Calu3 (cell line): ENCODE measurements at regions not wholly inside any gene's neighbourhood (a gene's known extent, or its start where the extent isn't known, plus 50 kb on each side); places are given as distances from the start of the nearest gene placed in this dataset.

Source experiments
- BruUV-seq: library from RNA; stranded (reverse); fragments of 400-500 nt; replicated peaks from 2 replicates; lab custom pipeline; 2021; lab: Mats Ljungman, UMichigan
- CTCF ChIA-PET: fragments of 300-600 bp; sonication (Branson Sonifier 250); formaldehyde crosslinking; loops from one replicate; lab custom pipeline; 2022; ENCODE audit warnings: antibody characterized with exemption; lab: Charles Lee
- DNase-seq: peaks from one replicate; pipeline ENCODE4 v3.0.0; 2022
- H3K27ac Mint-ChIP-seq: one replicate; pipeline ENCODE4 v1.8.0; 2022; ENCODE audit warnings: mixed read lengths; ENCODE audit not compliant: unreplicated experiment
- H3K27me3 Mint-ChIP-seq: one replicate; pipeline ENCODE4 v1.8.0; 2022; ENCODE audit warnings: mixed read lengths; ENCODE audit not compliant: unreplicated experiment
- H3K36me3 Mint-ChIP-seq: one replicate; pipeline ENCODE4 v1.8.0; 2022; ENCODE audit warnings: mild to moderate bottlenecking, moderate library complexity, mixed read lengths; ENCODE audit not compliant: insufficient read depth, unreplicated experiment
- H3K4me1 Mint-ChIP-seq: one replicate; pipeline ENCODE4 v1.8.0; 2022; ENCODE audit warnings: mild to moderate bottlenecking, low read depth, mixed read lengths; ENCODE audit not compliant: unreplicated experiment
- H3K4me3 Mint-ChIP-seq: one replicate; pipeline ENCODE4 v1.8.0; 2022; ENCODE audit warnings: mild to moderate bottlenecking, low read depth, moderate library complexity, mixed read lengths; ENCODE audit not compliant: unreplicated experiment
- H3K9me3 Mint-ChIP-seq: one replicate; pipeline ENCODE4 v1.8.0; 2022; ENCODE audit warnings: low read depth, mixed read lengths; ENCODE audit not compliant: unreplicated experiment
- CTCF ChIP-seq: fragments of 200-600 bp; IDR thresholded peaks from one replicate; pipeline ENCODE4 v1.8.0; 2022; ENCODE audit warnings: antibody characterized with exemption; ENCODE audit not compliant: unreplicated experiment
- intact Hi-C: fragments of 100-400 bp; cut with micrococcal nuclease; formaldehyde crosslinking; loops from one replicate; pipeline ENCODE4 v1.10.0; 2022; ENCODE audit not compliant: unreplicated experiment

GRCh38 chr7:41134300-41135255 is 568.3 kb downstream of the INHBA start:
- no peaks in the 10 kb centered on the region for H3K27me3 Mint-ChIP-seq
- CTCF ChIA-PET: no interaction called here
- H3K27ac Mint-ChIP-seq: no peak overlapping the region
- no peaks in the 10 kb centered on the region for H3K36me3 Mint-ChIP-seq
- no peak overlapping the region for H3K4me3 Mint-ChIP-seq
- H3K4me1 Mint-ChIP-seq: peaks cover 9% of the 10 kb centered on the region
- BruUV-seq: no TSS peak
- H3K9me3 Mint-ChIP-seq: no peaks in the 10 kb centered on the region
- intact Hi-C loops: no loop called here
- DNase-seq: no peak
- TF ChIP-seq CTCF: no peak

GRCh38 chr7:41133690-41134299 is 569.1 kb downstream of the INHBA start:
- Mint-ChIP-seq H3K27me3 (no peaks in the 10 kb centered on the region), H3K9me3 (no peaks in the 10 kb centered on the region), H3K36me3 (no peaks in the 10 kb centered on the region), H3K27ac (no peak overlapping the region), H3K4me1 (peaks cover 9% of the 10 kb centered on the region), H3K4me3 (no peak overlapping the region)
- DNase-seq: no peak
- no TSS peak for BruUV-seq
- CTCF ChIA-PET: interaction anchor here (0.7 kb wide), 1 partner anchor 562 kb away, joined by 5 read pairs; no protein-coding TSS in a partner anchor
- TF ChIP-seq CTCF: no peak
- intact Hi-C loops: no loop called here

- Mint-ChIP-seq H3K27ac (no peak overlapping the region), H3K9me3 (no peaks in the 10 kb centered on the region), H3K4me3 (no peak overlapping the region), H3K36me3 (no peaks in the 10 kb centered on the region), H3K4me1 (peaks cover 9% of the 10 kb centered on the region), H3K27me3 (no peaks in the 10 kb centered on the region)
- DNase-seq: no peak
- CTCF ChIA-PET: no interaction called here
- intact Hi-C loops: no loop called here
- TF ChIP-seq CTCF: no peak
- BruUV-seq: no TSS peak
These were observed 570.9 kb downstream of the INHBA start for GRCh38 chr7:41131956-41132355.

GRCh38 chr7:41130561-41131236 is 572.2 kb downstream of the INHBA start:
- Mint-ChIP-seq H3K4me1 (peaks cover 9% of the 10 kb centered on the region), H3K4me3 (no peak overlapping the region), H3K27me3 (no peaks in the 10 kb centered on the region), H3K27ac (no peak overlapping the region), H3K36me3 (no peaks in the 10 kb centered on the region), H3K9me3 (no peaks in the 10 kb centered on the region)
- no peak for TF ChIP-seq CTCF
- CTCF ChIA-PET: no interaction called here
- no peak for DNase-seq
- no TSS peak for BruUV-seq
- intact Hi-C loops: no loop called here
